Neural progenitor cell (in vitro differentiated cells): ENCODE measurements at regions not wholly inside any gene's neighbourhood (a gene's known extent, or its start where the extent isn't known, plus 50 kb on each side); places are given as distances from the start of the nearest gene placed in this dataset.

Experiments used
- DNase-seq: peaks from one replicate; pipeline ENCODE4 v3.0.0-alpha.2; 2016; ENCODE audit warnings: low spot score
- H2AFZ ChIP-seq: fragments of 200-600 bp; sonication (generic); replicated peaks from 2 replicates; pipeline ENCODE4 v1.6.1; 2016; ENCODE audit warnings: antibody characterized with exemption
- H3F3A ChIP-seq: fragments of 200-600 bp; sonication (generic); 2 replicates; pipeline ENCODE4 v1.6.1; 2016; ENCODE audit warnings: antibody characterized with exemption, low read depth
- H3K27ac ChIP-seq: fragments of 200-600 bp; sonication (generic); 2 replicates; pipeline ENCODE4 v1.5.1; 2016; ENCODE audit warnings: mild to moderate bottlenecking
- H3K27me3 ChIP-seq: fragments of 200-600 bp; sonication (generic); 2 replicates; pipeline ENCODE4 v1.6.1; 2016; ENCODE audit warnings: mild to moderate bottlenecking, moderate library complexity
- H3K36me3 ChIP-seq: fragments of 200-600 bp; sonication (generic); 2 replicates; pipeline ENCODE4 v1.5.1; 2016
- H3K4me1 ChIP-seq: fragments of 200-600 bp; sonication (generic); 2 replicates; pipeline ENCODE4 v1.6.1; 2016; ENCODE audit warnings: mixed run types
- H3K4me2 ChIP-seq: fragments of 200-600 bp; sonication (generic); 2 replicates; pipeline ENCODE4 v1.6.1; 2016
- H3K4me3 ChIP-seq: fragments of 200-600 bp; sonication (generic); 2 replicates; pipeline ENCODE4 v1.5.1; 2016
- H3K79me2 ChIP-seq: fragments of 200-600 bp; sonication (generic); 2 replicates; pipeline ENCODE4 v1.6.1; 2016; ENCODE audit warnings: low read depth
- H3K9ac ChIP-seq: fragments of 200-600 bp; sonication (generic); 2 replicates; pipeline ENCODE4 v1.6.1; 2016
- H3K9me3 ChIP-seq: fragments of 200-600 bp; sonication (generic); 2 replicates; pipeline ENCODE4 v1.5.1; 2016; ENCODE audit warnings: low read depth
- H4K20me1 ChIP-seq: fragments of 200-600 bp; sonication (generic); 2 replicates; pipeline ENCODE4 v1.6.1; 2016; ENCODE audit warnings: low read depth
- H3K27ac Mint-ChIP-seq: 3 replicates; pipeline ENCODE4 v1.8.0; 2021; ENCODE audit warnings: mixed read lengths
- H3K27me3 Mint-ChIP-seq: 2 replicates; pipeline ENCODE4 v1.8.0; 2022; ENCODE audit warnings: low read depth, mild to moderate bottlenecking, inconsistent platforms, moderate library complexity, mixed read lengths; ENCODE audit not compliant: insufficient read depth
- H3K36me3 Mint-ChIP-seq: 3 replicates; pipeline ENCODE4 v1.8.0; 2021; ENCODE audit warnings: mixed read lengths
- H3K4me1 Mint-ChIP-seq: 3 replicates; pipeline ENCODE4 v1.8.0; 2021; ENCODE audit warnings: mixed read lengths
- H3K4me3 Mint-ChIP-seq: 3 replicates; pipeline ENCODE4 v1.8.0; 2021; ENCODE audit warnings: mild to moderate bottlenecking, moderate library complexity, mixed read lengths
- H3K9me3 Mint-ChIP-seq: 3 replicates; pipeline ENCODE4 v1.8.0; 2020; ENCODE audit warnings: mixed read lengths
- EZH2 ChIP-seq: fragments of 200-600 bp; sonication (generic); IDR thresholded peaks from 2 replicates; pipeline ENCODE4 v1.6.1; 2017; ENCODE audit warnings: antibody characterized with exemption, mild to moderate bottlenecking, moderate library complexity
- EZH2phosphoT487 ChIP-seq: fragments of 200-600 bp; sonication (generic); IDR thresholded peaks from 2 replicates; pipeline ENCODE4 v1.6.1; 2017; ENCODE audit warnings: antibody characterized with exemption
- TF ChIP-seq, protein P1 (sequence below): fragments of 200-600 bp; sonication (generic); IDR thresholded peaks from 2 replicates; pipeline ENCODE4 v1.5.1; 2017; ENCODE audit warnings: antibody characterized with exemption, mild to moderate bottlenecking

GRCh38 chr1:239067058-239067457 is 319.3 kb upstream of the CHRM3 start:
- H3K9ac ChIP-seq = no peak overlapping the region
- no peaks in the 10 kb centered on the region for H3K79me2 ChIP-seq
- no peak overlapping the region for H2AFZ ChIP-seq
- H3K27me3 ChIP-seq = no peaks in the 10 kb centered on the region
- Mint-ChIP-seq H3K4me3 (no peak overlapping the region), H3K36me3 (no peaks in the 10 kb centered on the region), H3K9me3 (no peaks in the 10 kb centered on the region), H3K4me1 (peaks cover 3% of the 10 kb centered on the region), H3K27me3 (no peaks in the 10 kb centered on the region), H3K27ac (no peak overlapping the region)
- H3K4me1 ChIP-seq = no peaks in the 10 kb centered on the region
- H3K4me2 ChIP-seq = no peak overlapping the region
- DNase-seq = no peak
- H3K27ac ChIP-seq = no peak overlapping the region
- no peaks in the 10 kb centered on the region for H3F3A ChIP-seq
- TF ChIP-seq, protein P1, sequence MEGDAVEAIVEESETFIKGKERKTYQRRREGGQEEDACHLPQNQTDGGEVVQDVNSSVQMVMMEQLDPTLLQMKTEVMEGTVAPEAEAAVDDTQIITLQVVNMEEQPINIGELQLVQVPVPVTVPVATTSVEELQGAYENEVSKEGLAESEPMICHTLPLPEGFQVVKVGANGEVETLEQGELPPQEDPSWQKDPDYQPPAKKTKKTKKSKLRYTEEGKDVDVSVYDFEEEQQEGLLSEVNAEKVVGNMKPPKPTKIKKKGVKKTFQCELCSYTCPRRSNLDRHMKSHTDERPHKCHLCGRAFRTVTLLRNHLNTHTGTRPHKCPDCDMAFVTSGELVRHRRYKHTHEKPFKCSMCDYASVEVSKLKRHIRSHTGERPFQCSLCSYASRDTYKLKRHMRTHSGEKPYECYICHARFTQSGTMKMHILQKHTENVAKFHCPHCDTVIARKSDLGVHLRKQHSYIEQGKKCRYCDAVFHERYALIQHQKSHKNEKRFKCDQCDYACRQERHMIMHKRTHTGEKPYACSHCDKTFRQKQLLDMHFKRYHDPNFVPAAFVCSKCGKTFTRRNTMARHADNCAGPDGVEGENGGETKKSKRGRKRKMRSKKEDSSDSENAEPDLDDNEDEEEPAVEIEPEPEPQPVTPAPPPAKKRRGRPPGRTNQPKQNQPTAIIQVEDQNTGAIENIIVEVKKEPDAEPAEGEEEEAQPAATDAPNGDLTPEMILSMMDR = no peak
- TF ChIP-seq EZH2 (no peak), EZH2phosphoT487 (no peak)
- H3K4me3 ChIP-seq = no peak overlapping the region
- no peaks in the 10 kb centered on the region for H3K36me3 ChIP-seq
- H3K9me3 ChIP-seq = no peaks in the 10 kb centered on the region
- H4K20me1 ChIP-seq = no peaks in the 10 kb centered on the region

- TF ChIP-seq, protein P1 = no peak
- Mint-ChIP-seq H3K9me3 (peaks cover 4% of the 10 kb centered on the region), H3K36me3 (no peaks in the 10 kb centered on the region), H3K27ac (no peak overlapping the region), H3K4me3 (no peak overlapping the region), H3K27me3 (peaks cover 2% of the 10 kb centered on the region), H3K4me1 (peaks cover 6% of the 10 kb centered on the region)
- Histone ChIP-seq H3K27ac (no peak overlapping the region), H3K9ac (no peak overlapping the region), H3K4me3 (no peak overlapping the region), H2AFZ (peak overlapping the region; percentile 60), H3K36me3 (no peaks in the 10 kb centered on the region), H3F3A (no peaks in the 10 kb centered on the region), H3K27me3 (no peaks in the 10 kb centered on the region), H3K9me3 (no peaks in the 10 kb centered on the region), H3K4me2 (no peak overlapping the region), H3K79me2 (no peaks in the 10 kb centered on the region), H3K4me1 (no peaks in the 10 kb centered on the region), H4K20me1 (no peaks in the 10 kb centered on the region)
- DNase-seq = no peak
Measured at GRCh38 chr1:239061770-239062169, 324.6 kb upstream of the CHRM3 start.

- Histone ChIP-seq H3K9ac (no peak overlapping the region), H3K27ac (no peak overlapping the region), H4K20me1 (no peaks in the 10 kb centered on the region), H3K27me3 (no peaks in the 10 kb centered on the region), H3K9me3 (no peaks in the 10 kb centered on the region), H3K4me2 (no peak overlapping the region), H2AFZ (no peak overlapping the region), H3K4me1 (no peaks in the 10 kb centered on the region), H3F3A (no peaks in the 10 kb centered on the region), H3K79me2 (no peaks in the 10 kb centered on the region), H3K36me3 (no peaks in the 10 kb centered on the region), H3K4me3 (no peak overlapping the region)
- TF ChIP-seq, protein P1 = peak; percentile 6
- no peak for TF ChIP-seq EZH2
- Mint-ChIP-seq H3K36me3 (no peaks in the 10 kb centered on the region), H3K27me3 (peaks cover 2% of the 10 kb centered on the region), H3K4me3 (no peak overlapping the region), H3K9me3 (peaks cover 6% of the 10 kb centered on the region), H3K4me1 (peaks cover 8% of the 10 kb centered on the region), H3K27ac (peak overlapping the region; percentile 61)
- peak; percentile 13 for DNase-seq
Measured at GRCh38 chr1:239058190-239058589, 328.2 kb upstream of the CHRM3 start.

GRCh38 chr1:239056940-239057339 is 329.4 kb upstream of the CHRM3 start:
- Mint-ChIP-seq H3K36me3 (no peaks in the 10 kb centered on the region), H3K27ac (no peak overlapping the region), H3K27me3 (peaks cover 2% of the 10 kb centered on the region), H3K4me3 (no peak overlapping the region), H3K4me1 (peaks cover 11% of the 10 kb centered on the region), H3K9me3 (peaks cover 6% of the 10 kb centered on the region)
- Histone ChIP-seq H2AFZ (no peak overlapping the region), H4K20me1 (no peaks in the 10 kb centered on the region), H3K9ac (no peak overlapping the region), H3F3A (no peaks in the 10 kb centered on the region), H3K36me3 (no peaks in the 10 kb centered on the region), H3K79me2 (no peaks in the 10 kb centered on the region), H3K27ac (no peak overlapping the region), H3K4me1 (no peaks in the 10 kb centered on the region), H3K4me2 (no peak overlapping the region), H3K27me3 (no peaks in the 10 kb centered on the region), H3K9me3 (no peaks in the 10 kb centered on the region), H3K4me3 (no peak overlapping the region)
- DNase-seq = peak; percentile 20
- TF ChIP-seq EZH2 = no peak
- TF ChIP-seq EZH2phosphoT487 = no peak
- TF ChIP-seq, protein P1 = no peak
